WTC11 (cell line): ENCODE measurements at regions not wholly inside any gene's neighbourhood (a gene's known extent, or its start where the extent isn't known, plus 50 kb on each side); places are given as distances from the start of the nearest gene placed in this dataset.
A peak's percentile ranks its signal among the peaks of the same experiment; 100 is the strongest.

Experiments
- ATAC-seq: fragments of 200-7000 bp; cut with Tn5 transposase; 2 replicates; pipeline ENCODE4 v1.10.0; 2021; ENCODE audit warnings: mild to moderate bottlenecking, moderate library complexity
- CTCF ChIA-PET: fragments of 300-600 bp; sonication (Branson Sonifier 250); formaldehyde crosslinking; loops from one replicate; lab custom pipeline; 2021; ENCODE audit warnings: antibody characterized with exemption; lab: Charles Lee
- POLR2A ChIA-PET: fragments of 350-600 bp; sonication (Branson Sonifier 250); formaldehyde crosslinking; loops from one replicate; lab custom pipeline; 2021; ENCODE audit warnings: antibody characterized with exemption; lab: Charles Lee
- DNase-seq: peaks from one replicate; pipeline ENCODE4 v3.0.0; 2021; ENCODE audit warnings: low spot score
- H3K27ac Mint-ChIP-seq: 2 replicates; pipeline ENCODE4 v1.8.0; 2021; ENCODE audit warnings: mixed read lengths
- H3K27me3 Mint-ChIP-seq: 2 replicates; pipeline ENCODE4 v1.8.0; 2021; ENCODE audit warnings: low read depth, mild to moderate bottlenecking, moderate library complexity, mixed read lengths
- H3K36me3 Mint-ChIP-seq: 2 replicates; pipeline ENCODE4 v1.8.0; 2021; ENCODE audit warnings: mixed read lengths
- H3K4me1 Mint-ChIP-seq: 2 replicates; pipeline ENCODE4 v1.8.0; 2022; ENCODE audit warnings: mixed read lengths
- H3K4me3 Mint-ChIP-seq: 2 replicates; pipeline ENCODE4 v1.8.0; 2021; ENCODE audit warnings: mild to moderate bottlenecking, moderate library complexity, mixed read lengths
- H3K9me3 Mint-ChIP-seq: 2 replicates; pipeline ENCODE4 v1.8.0; 2021; ENCODE audit warnings: mixed read lengths
- CREM ChIP-seq: sonication (generic); formaldehyde crosslinking; IDR thresholded peaks from 2 replicates; pipeline ENCODE4 v1.8.1; 2022; ENCODE audit warnings: mild to moderate bottlenecking, missing genetic modification reagents, moderate library complexity
- GTF2I ChIP-seq: fragments of 250-450 bp; sonication (Bioruptor Pico); conservative IDR thresholded peaks from 2 replicates; pipeline ENCODE4 v1.4.0; 2021; ENCODE audit warnings: mild to moderate bottlenecking
- NFATC4 ChIP-seq: fragments of 250-450 bp; sonication (Bioruptor Pico); IDR thresholded peaks from 2 replicates; pipeline ENCODE4 v1.9.0; 2021; ENCODE audit warnings: mild to moderate bottlenecking
- NFE2L1 ChIP-seq: sonication (generic); formaldehyde crosslinking; IDR thresholded peaks from 2 replicates; pipeline ENCODE4 v1.8.1; 2023; ENCODE audit warnings: missing genetic modification reagents
- NR1H2 ChIP-seq: sonication (generic); formaldehyde crosslinking; IDR thresholded peaks from 2 replicates; pipeline ENCODE4 v1.9.0; 2021; ENCODE audit warnings: mild to moderate bottlenecking, moderate library complexity, missing genetic modification reagents
- NR2C2 ChIP-seq: sonication (generic); formaldehyde crosslinking; IDR thresholded peaks from 2 replicates; pipeline ENCODE4 v1.8.0; 2022; ENCODE audit warnings: mild to moderate bottlenecking, missing genetic modification reagents
- RELA ChIP-seq: sonication (generic); formaldehyde crosslinking; IDR thresholded peaks from 2 replicates; pipeline ENCODE4 v1.8.1; 2022; ENCODE audit warnings: missing genetic modification reagents, mild to moderate bottlenecking, borderline replicate concordance
- SP1 ChIP-seq: sonication (generic); formaldehyde crosslinking; conservative IDR thresholded peaks from 2 replicates; pipeline ENCODE4 v1.8.1; 2022; ENCODE audit warnings: missing genetic modification reagents
- TCF7 ChIP-seq: sonication (generic); formaldehyde crosslinking; IDR thresholded peaks from 2 replicates; pipeline ENCODE4 v1.8.0; 2022; ENCODE audit warnings: mild to moderate bottlenecking, low read depth, missing genetic modification reagents, moderate library complexity
- TEAD4 ChIP-seq: sonication (generic); formaldehyde crosslinking; IDR thresholded peaks from 2 replicates; pipeline ENCODE4 v1.8.0; 2022; ENCODE audit warnings: mild to moderate bottlenecking, missing genetic modification reagents
- ZBTB21 ChIP-seq: sonication (generic); formaldehyde crosslinking; IDR thresholded peaks from 2 replicates; pipeline ENCODE4 v1.8.1; 2023; ENCODE audit warnings: mild to moderate bottlenecking, missing genetic modification reagents, borderline replicate concordance
- ZNF138 ChIP-seq: sonication (generic); formaldehyde crosslinking; conservative IDR thresholded peaks from 2 replicates; pipeline ENCODE4 v1.8.1; 2022; ENCODE audit warnings: mild to moderate bottlenecking, moderate library complexity, missing genetic modification reagents
- TF ChIP-seq, protein P1 (sequence below): fragments of 250-450 bp; sonication (Bioruptor Pico); IDR thresholded peaks from 2 replicates; pipeline ENCODE4 v1.9.0; 2021; ENCODE audit warnings: mild to moderate bottlenecking
- TF ChIP-seq, protein P2 (sequence below): sonication (generic); formaldehyde crosslinking; IDR thresholded peaks from 2 replicates; pipeline ENCODE4 v1.8.0; 2022; ENCODE audit warnings: mild to moderate bottlenecking, missing genetic modification reagents
- TF ChIP-seq, protein P3 (sequence below): sonication (generic); formaldehyde crosslinking; IDR thresholded peaks from 2 replicates; pipeline ENCODE4 v1.8.1; 2022; ENCODE audit warnings: missing genetic modification reagents, borderline replicate concordance
- TF ChIP-seq, protein P4 (sequence below): sonication (generic); formaldehyde crosslinking; IDR thresholded peaks from 2 replicates; pipeline ENCODE4 v1.8.0; 2022; ENCODE audit warnings: mild to moderate bottlenecking, missing genetic modification reagents
- TF ChIP-seq, protein P5 (sequence below): sonication (generic); formaldehyde crosslinking; IDR thresholded peaks from 2 replicates; pipeline ENCODE4 v1.8.0; 2022; ENCODE audit warnings: mild to moderate bottlenecking, missing genetic modification reagents
- TF ChIP-seq, protein P6 (sequence below): sonication (generic); formaldehyde crosslinking; IDR thresholded peaks from 2 replicates; pipeline ENCODE4 v1.8.1; 2022; ENCODE audit warnings: low read depth, mild to moderate bottlenecking, moderate library complexity, missing genetic modification reagents, borderline replicate concordance

DNA sequence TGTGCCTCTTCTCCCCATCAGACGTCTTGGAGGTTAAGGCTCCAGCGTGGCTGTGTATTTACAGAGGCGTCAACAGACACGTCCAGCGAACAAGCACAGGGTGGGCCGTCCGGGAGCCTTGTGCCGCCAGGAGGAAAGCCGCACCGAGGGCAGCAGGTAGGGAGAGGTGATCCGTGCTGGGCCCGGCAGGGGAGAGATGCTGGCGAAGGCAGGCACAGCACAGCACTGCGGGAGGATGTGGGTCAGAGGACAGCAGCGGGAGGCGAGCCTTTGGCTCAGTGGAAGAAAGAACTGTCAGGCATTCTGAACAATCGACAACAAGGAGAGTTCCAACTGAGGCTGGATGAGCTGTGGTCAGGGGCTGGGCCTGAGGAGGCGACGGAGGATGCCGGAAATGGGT, 144.1 kb upstream of the TNR start:
- Mint-ChIP-seq H3K9me3 (no peaks in the 10 kb centered on the region), H3K4me3 (peak overlapping the region; percentile 58), H3K4me1 (peaks cover 15% of the 10 kb centered on the region), H3K27me3 (peaks cover 92% of the 10 kb centered on the region), H3K36me3 (no peaks in the 10 kb centered on the region), H3K27ac (no peak overlapping the region)
- peak; percentile 46 for DNase-seq
- TF ChIP-seq, protein P1, sequence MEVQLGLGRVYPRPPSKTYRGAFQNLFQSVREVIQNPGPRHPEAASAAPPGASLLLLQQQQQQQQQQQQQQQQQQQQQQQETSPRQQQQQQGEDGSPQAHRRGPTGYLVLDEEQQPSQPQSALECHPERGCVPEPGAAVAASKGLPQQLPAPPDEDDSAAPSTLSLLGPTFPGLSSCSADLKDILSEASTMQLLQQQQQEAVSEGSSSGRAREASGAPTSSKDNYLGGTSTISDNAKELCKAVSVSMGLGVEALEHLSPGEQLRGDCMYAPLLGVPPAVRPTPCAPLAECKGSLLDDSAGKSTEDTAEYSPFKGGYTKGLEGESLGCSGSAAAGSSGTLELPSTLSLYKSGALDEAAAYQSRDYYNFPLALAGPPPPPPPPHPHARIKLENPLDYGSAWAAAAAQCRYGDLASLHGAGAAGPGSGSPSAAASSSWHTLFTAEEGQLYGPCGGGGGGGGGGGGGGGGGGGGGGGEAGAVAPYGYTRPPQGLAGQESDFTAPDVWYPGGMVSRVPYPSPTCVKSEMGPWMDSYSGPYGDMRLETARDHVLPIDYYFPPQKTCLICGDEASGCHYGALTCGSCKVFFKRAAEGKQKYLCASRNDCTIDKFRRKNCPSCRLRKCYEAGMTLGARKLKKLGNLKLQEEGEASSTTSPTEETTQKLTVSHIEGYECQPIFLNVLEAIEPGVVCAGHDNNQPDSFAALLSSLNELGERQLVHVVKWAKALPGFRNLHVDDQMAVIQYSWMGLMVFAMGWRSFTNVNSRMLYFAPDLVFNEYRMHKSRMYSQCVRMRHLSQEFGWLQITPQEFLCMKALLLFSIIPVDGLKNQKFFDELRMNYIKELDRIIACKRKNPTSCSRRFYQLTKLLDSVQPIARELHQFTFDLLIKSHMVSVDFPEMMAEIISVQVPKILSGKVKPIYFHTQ: no peak
- TF ChIP-seq, protein P2, sequence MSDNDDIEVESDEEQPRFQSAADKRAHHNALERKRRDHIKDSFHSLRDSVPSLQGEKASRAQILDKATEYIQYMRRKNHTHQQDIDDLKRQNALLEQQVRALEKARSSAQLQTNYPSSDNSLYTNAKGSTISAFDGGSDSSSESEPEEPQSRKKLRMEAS (CRISPR knock-in tag): 0 out of 2 replicates have a peak, but pooled peaks have one; percentile 47
- TF ChIP-seq, protein P3, sequence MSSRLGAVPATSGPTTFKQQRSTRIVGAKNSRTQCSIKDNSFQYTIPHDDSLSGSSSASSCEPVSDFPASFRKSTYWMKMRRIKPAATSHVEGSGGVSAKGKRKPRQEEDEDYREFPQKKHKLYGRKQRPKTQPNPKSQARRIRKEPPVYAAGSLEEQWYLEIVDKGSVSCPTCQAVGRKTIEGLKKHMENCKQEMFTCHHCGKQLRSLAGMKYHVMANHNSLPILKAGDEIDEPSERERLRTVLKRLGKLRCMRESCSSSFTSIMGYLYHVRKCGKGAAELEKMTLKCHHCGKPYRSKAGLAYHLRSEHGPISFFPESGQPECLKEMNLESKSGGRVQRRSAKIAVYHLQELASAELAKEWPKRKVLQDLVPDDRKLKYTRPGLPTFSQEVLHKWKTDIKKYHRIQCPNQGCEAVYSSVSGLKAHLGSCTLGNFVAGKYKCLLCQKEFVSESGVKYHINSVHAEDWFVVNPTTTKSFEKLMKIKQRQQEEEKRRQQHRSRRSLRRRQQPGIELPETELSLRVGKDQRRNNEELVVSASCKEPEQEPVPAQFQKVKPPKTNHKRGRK (CRISPR knock-in tag): no peak
- TF ChIP-seq, protein P4, sequence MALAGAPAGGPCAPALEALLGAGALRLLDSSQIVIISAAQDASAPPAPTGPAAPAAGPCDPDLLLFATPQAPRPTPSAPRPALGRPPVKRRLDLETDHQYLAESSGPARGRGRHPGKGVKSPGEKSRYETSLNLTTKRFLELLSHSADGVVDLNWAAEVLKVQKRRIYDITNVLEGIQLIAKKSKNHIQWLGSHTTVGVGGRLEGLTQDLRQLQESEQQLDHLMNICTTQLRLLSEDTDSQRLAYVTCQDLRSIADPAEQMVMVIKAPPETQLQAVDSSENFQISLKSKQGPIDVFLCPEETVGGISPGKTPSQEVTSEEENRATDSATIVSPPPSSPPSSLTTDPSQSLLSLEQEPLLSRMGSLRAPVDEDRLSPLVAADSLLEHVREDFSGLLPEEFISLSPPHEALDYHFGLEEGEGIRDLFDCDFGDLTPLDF: no peak
- 0 out of 2 replicates have a peak, but pooled peaks have one; percentile 29 for TF ChIP-seq NFE2L1 (CRISPR knock-in tag)
- TF ChIP-seq, protein P5, sequence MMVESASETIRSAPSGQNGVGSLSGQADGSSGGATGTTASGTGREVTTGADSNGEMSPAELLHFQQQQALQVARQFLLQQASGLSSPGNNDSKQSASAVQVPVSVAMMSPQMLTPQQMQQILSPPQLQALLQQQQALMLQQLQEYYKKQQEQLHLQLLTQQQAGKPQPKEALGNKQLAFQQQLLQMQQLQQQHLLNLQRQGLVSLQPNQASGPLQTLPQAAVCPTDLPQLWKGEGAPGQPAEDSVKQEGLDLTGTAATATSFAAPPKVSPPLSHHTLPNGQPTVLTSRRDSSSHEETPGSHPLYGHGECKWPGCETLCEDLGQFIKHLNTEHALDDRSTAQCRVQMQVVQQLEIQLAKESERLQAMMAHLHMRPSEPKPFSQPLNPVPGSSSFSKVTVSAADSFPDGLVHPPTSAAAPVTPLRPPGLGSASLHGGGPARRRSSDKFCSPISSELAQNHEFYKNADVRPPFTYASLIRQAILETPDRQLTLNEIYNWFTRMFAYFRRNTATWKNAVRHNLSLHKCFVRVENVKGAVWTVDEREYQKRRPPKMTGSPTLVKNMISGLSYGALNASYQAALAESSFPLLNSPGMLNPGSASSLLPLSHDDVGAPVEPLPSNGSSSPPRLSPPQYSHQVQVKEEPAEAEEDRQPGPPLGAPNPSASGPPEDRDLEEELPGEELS (CRISPR knock-in tag): peak; percentile 6; the same call in 1 of the 2 replicates
- no peak for TF ChIP-seq TEAD4 (CRISPR knock-in tag)
- TF ChIP-seq ZNF138 (CRISPR knock-in tag): 0 out of 2 replicates have a peak, but pooled peaks have one; percentile 74
- TF ChIP-seq GTF2I (CRISPR knock-in tag): no peak
- 0 out of 2 replicates have a peak, but pooled peaks have one; percentile 66 for TF ChIP-seq ZBTB21
- TF ChIP-seq TCF7 (CRISPR knock-in tag): no peak
- TF ChIP-seq NR2C2 (CRISPR knock-in tag): no peak
- TF ChIP-seq RELA: no peak
- no peak for TF ChIP-seq SP1 (CRISPR knock-in tag)
- TF ChIP-seq, protein P6, sequence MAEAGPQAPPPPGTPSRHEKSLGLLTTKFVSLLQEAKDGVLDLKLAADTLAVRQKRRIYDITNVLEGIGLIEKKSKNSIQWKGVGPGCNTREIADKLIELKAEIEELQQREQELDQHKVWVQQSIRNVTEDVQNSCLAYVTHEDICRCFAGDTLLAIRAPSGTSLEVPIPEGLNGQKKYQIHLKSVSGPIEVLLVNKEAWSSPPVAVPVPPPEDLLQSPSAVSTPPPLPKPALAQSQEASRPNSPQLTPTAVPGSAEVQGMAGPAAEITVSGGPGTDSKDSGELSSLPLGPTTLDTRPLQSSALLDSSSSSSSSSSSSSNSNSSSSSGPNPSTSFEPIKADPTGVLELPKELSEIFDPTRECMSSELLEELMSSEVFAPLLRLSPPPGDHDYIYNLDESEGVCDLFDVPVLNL (CRISPR knock-in tag): no peak
- no peak for TF ChIP-seq CREM (CRISPR knock-in tag)
- TF ChIP-seq NFATC4 (CRISPR knock-in tag): no peak
- TF ChIP-seq NR1H2 (CRISPR knock-in tag): no peak
- ATAC-seq: peak; percentile 55
- CTCF ChIA-PET: interaction anchor here (0.6 to 2.3 kb wide), 21 partner anchors 11 to 514 kb away, joined by 3 to 35 read pairs (median 4); partner anchors contain the start of gene TNR
- POLR2A ChIA-PET: no interaction called here
